ENCODE measurements at regions not wholly inside any gene's neighbourhood (a gene's known extent, or its start where the extent isn't known, plus 50 kb on each side); places are given as distances from the start of the nearest gene placed in this dataset.
"Not testable (repeated sequence)": the region's sequence is repeated elsewhere in the genome, so short reads cannot be mapped to it uniquely, and the experiment has no call there.

- FAIRE-seq; H2AFZ ChIP-seq (ENCODE audit: low read depth, low read length); H3K79me2 ChIP-seq (ENCODE audit: control insufficient read depth, insufficient read depth, low read length); dilution Hi-C loops (cut with MboI; ENCODE audit: extremely low pct_ligation_motif_present, low sequenced_read_pairs); POLR2A ChIA-PET; H3K9ac ChIP-seq (replicated peaks; ENCODE audit: extremely low read depth, insufficient read depth, low read length); H3K27me3 ChIP-seq (ENCODE audit: control insufficient read depth in 2 of 2, insufficient read depth in 2 of 2, low read length in 2 of 2); BruUV-seq (replicated peaks); H3K4me2 ChIP-seq (ENCODE audit: insufficient read depth, low read length); H3K9me3 ChIP-seq (replicated peaks; ENCODE audit: control insufficient read depth, insufficient read depth, low read length); H4K20me1 ChIP-seq (replicated peaks; ENCODE audit: control insufficient read depth, extremely low read depth, insufficient read depth, low read length); H3K36me3 ChIP-seq (ENCODE audit: control insufficient read depth in 2 of 2, extremely low read depth in 1 of 2, insufficient read depth in 2 of 2, low read length in 2 of 2); H3K4me1 ChIP-seq (ENCODE audit: control insufficient read depth, extremely low read depth, insufficient read depth, low read length); H3K4me3 ChIP-seq (replicated peaks in 1 of 3; ENCODE audit: insufficient read depth in 1 of 3, low read depth in 1 of 3, low read length in 3 of 3); intact Hi-C loops (cut with micrococcal nuclease); H3K9me1 ChIP-seq (replicated peaks; ENCODE audit: control insufficient read depth, extremely low read depth, insufficient read depth, low read length); CTCF ChIA-PET; DNase-seq (ENCODE audit: low read depth, low spot score); H3K27ac ChIP-seq (ENCODE audit: insufficient read depth, low read depth, low read length): not testable (repeated sequence)
Measured at GRCh38 chr3:163498842-163499735, 1579.2 kb downstream of the SI start.

GRCh38 chr3:163491714-163492113, 1586.6 kb downstream of the SI start:
- DNase-seq (ENCODE audit: low read depth, low spot score) = no peak
- Histone ChIP-seq H3K27ac (ENCODE audit: insufficient read depth, low read depth, low read length) (no peak overlapping the region), H3K9me3 (replicated peaks; ENCODE audit: control insufficient read depth, insufficient read depth, low read length) (no peaks in the 10 kb centered on the region), H3K79me2 (ENCODE audit: control insufficient read depth, insufficient read depth, low read length) (no peaks in the 10 kb centered on the region), H2AFZ (ENCODE audit: low read depth, low read length) (no peak overlapping the region), H3K27me3 (ENCODE audit: control insufficient read depth in 2 of 2, insufficient read depth in 2 of 2, low read length in 2 of 2) (no peaks in the 10 kb centered on the region), H3K9me1 (replicated peaks; ENCODE audit: control insufficient read depth, extremely low read depth, insufficient read depth, low read length) (no peaks in the 10 kb centered on the region), H3K4me2 (ENCODE audit: insufficient read depth, low read length) (no peak overlapping the region), H3K9ac (replicated peaks; ENCODE audit: extremely low read depth, insufficient read depth, low read length) (no peak overlapping the region), H3K36me3 (ENCODE audit: control insufficient read depth in 2 of 2, extremely low read depth in 1 of 2, insufficient read depth in 2 of 2, low read length in 2 of 2) (no peaks in the 10 kb centered on the region), H4K20me1 (replicated peaks; ENCODE audit: control insufficient read depth, extremely low read depth, insufficient read depth, low read length) (no peaks in the 10 kb centered on the region), H3K4me1 (ENCODE audit: control insufficient read depth, extremely low read depth, insufficient read depth, low read length) (no peaks in the 10 kb centered on the region), H3K4me3 (replicated peaks in 1 of 3; ENCODE audit: insufficient read depth in 1 of 3, low read depth in 1 of 3, low read length in 3 of 3) (no peak overlapping the region)
- CTCF ChIA-PET = no interaction called here
- TF ChIP-seq GATA2 (IDR thresholded peaks at IDR 0.05; ENCODE audit: insufficient read depth, insufficient read length, low read depth, low read length) (no peak), POLR2AphosphoS5 (IDR thresholded peaks at IDR 0.05; ENCODE audit: insufficient read depth, low read depth, low read length) (no peak), MAX (IDR thresholded peaks at IDR 0.05; ENCODE audit: insufficient read depth, insufficient read length) (no peak), FOS (IDR thresholded peaks at IDR 0.05; ENCODE audit: borderline replicate concordance, insufficient read depth, low read length) (no peak), POLR2A (IDR thresholded peaks at IDR 0.05; ENCODE audit: low read depth, low read length) (no peak), CTCF (IDR thresholded peaks at IDR 0.05; ENCODE audit: extremely low read depth in 1 of 2, insufficient read depth in 1 of 2, low read depth in 1 of 2, low read length in 2 of 2) (no peak), JUN (IDR thresholded peaks at IDR 0.05; ENCODE audit: borderline replicate concordance, insufficient read depth, insufficient read length, low read depth) (no peak), EZH2 (IDR thresholded peaks at IDR 0.05; ENCODE audit: borderline replicate concordance, low read depth, low read length, severe bottlenecking) (no peak), MYC (IDR thresholded peaks at IDR 0.05; ENCODE audit: low read depth, low read length) (no peak)
- dilution Hi-C loops (cut with MboI; ENCODE audit: extremely low pct_ligation_motif_present, low sequenced_read_pairs) (no loop called here), intact Hi-C loops (cut with micrococcal nuclease) (no loop called here)
- POLR2A ChIA-PET = no interaction called here
- no TSS peak for BruUV-seq (replicated peaks)
- FAIRE-seq = no peak

All from endothelial cell of umbilical vein (primary cell).